ENCODE measurements at regions not wholly inside any gene's neighbourhood (a gene's known extent, or its start where the extent isn't known, plus 50 kb on each side); places are given as distances from the start of the nearest gene placed in this dataset.

- no peak for TF ChIP-seq CTCF (IDR thresholded peaks at IDR 0.05)
- TF ChIP-seq POLR2A (IDR thresholded peaks at IDR 0.05) = no peak
Measured at GRCh38 chr13:54744747-54745146, 1716.1 kb downstream of the OLFM4 start.

Data from thyroid gland (tissue), 4 donors.